Keratinocyte (primary cell): ENCODE measurements at regions not wholly inside any gene's neighbourhood (a gene's known extent, or its start where the extent isn't known, plus 50 kb on each side); places are given as distances from the start of the nearest gene placed in this dataset.
A peak's percentile ranks its signal among the peaks of the same experiment; 100 is the strongest.

Source experiments
- DNase-seq: peaks from one replicate; pipeline ENCODE4 v3.0.0-alpha.2; 2011; ENCODE audit warnings: low read depth, missing footprints, low spot score
- FAIRE-seq: peaks from 2 replicates; lab custom pipeline; 2011; peaks lifted over from hg19 to GRCh38; lab: Jason Lieb, UNC
- H2AFZ ChIP-seq: 2 replicates; pipeline ENCODE4 v1.6.0; 2012; ENCODE audit warnings: low read length, control low read depth, inconsistent platforms; ENCODE audit not compliant: control insufficient read depth
- H3K27ac ChIP-seq: 2 replicates; pipeline ENCODE4 v1.5.1; 2011; ENCODE audit warnings: low read length; ENCODE audit not compliant: control insufficient read depth, insufficient read depth
- H3K27me3 ChIP-seq: 3 replicates; pipeline ENCODE4 v1.6.0; 2011; ENCODE audit warnings: low read length; ENCODE audit not compliant: control insufficient read depth, insufficient read depth; ENCODE audit errors: extremely low read depth
- H3K36me3 ChIP-seq, 2 experiments: 2 replicates in 1 of 2; 3 replicates in 1 of 2; pipeline ENCODE4 v1.5.1; 2011; ENCODE audit warnings: low read length in 2 of 2, mild to moderate bottlenecking in 1 of 2; ENCODE audit not compliant: control insufficient read depth in 2 of 2, insufficient read depth in 2 of 2; ENCODE audit errors: extremely low read depth in 1 of 2
- H3K4me1 ChIP-seq: 3 replicates; pipeline ENCODE4 v1.5.1; 2011; ENCODE audit warnings: low read length; ENCODE audit not compliant: control insufficient read depth, insufficient read depth; ENCODE audit errors: extremely low read depth
- H3K4me2 ChIP-seq: 3 replicates; pipeline ENCODE4 v1.6.0; 2011; ENCODE audit warnings: low read depth, low read length; ENCODE audit not compliant: control insufficient read depth, insufficient read depth; ENCODE audit errors: extremely low read depth
- H3K4me3 ChIP-seq, 3 experiments: fragments of 200-600 bp in 1 of 3; sonication (generic) in 1 of 3; 2 replicates in 2 of 3; 3 replicates in 1 of 3; pipeline ENCODE4 v1.5.1; 2011 to 2016; ENCODE audit warnings: low read length in 3 of 3, mild to moderate bottlenecking in 3 of 3, control low read depth in 2 of 3, inconsistent platforms in 1 of 3, low read depth in 1 of 3, mixed read lengths in 1 of 3, mixed run types in 1 of 3, moderate library complexity in 1 of 3; ENCODE audit not compliant: control insufficient read depth in 2 of 3, insufficient read depth in 2 of 3; ENCODE audit errors: extremely low read depth in 1 of 3
- H3K79me2 ChIP-seq: 2 replicates; pipeline ENCODE4 v1.6.0; 2012; ENCODE audit warnings: low read length; ENCODE audit not compliant: control insufficient read depth, insufficient read depth
- H3K9ac ChIP-seq: 3 replicates; pipeline ENCODE4 v1.6.0; 2011; ENCODE audit warnings: low read length; ENCODE audit not compliant: control insufficient read depth, insufficient read depth; ENCODE audit errors: extremely low read depth
- H3K9me1 ChIP-seq: 3 replicates; pipeline ENCODE4 v1.6.0; 2011; ENCODE audit warnings: low read length; ENCODE audit not compliant: control insufficient read depth, insufficient read depth; ENCODE audit errors: extremely low read depth
- H3K9me3 ChIP-seq: 2 replicates; pipeline ENCODE4 v1.5.1; 2012; ENCODE audit warnings: low read depth, low read length; ENCODE audit not compliant: control insufficient read depth
- H4K20me1 ChIP-seq: 3 replicates; pipeline ENCODE4 v1.6.0; 2011; ENCODE audit warnings: low read length; ENCODE audit not compliant: control insufficient read depth, insufficient read depth; ENCODE audit errors: extremely low read depth
- CTCF ChIP-seq, 3 experiments: IDR thresholded peaks in 1 of 3; conservative IDR thresholded peaks in 1 of 3; optimal IDR thresholded peaks in 1 of 3; 2 replicates in 2 of 3; 3 replicates in 1 of 3; pipeline versions ENCODE3 to v1.5.1; 2011; ENCODE audit warnings: low read length in 3 of 3, mild to moderate bottlenecking in 3 of 3, moderate library complexity in 2 of 3, control low read depth in 1 of 3, inconsistent platforms in 1 of 3; ENCODE audit not compliant: insufficient read depth in 2 of 3; ENCODE audit errors: extremely low read depth in 1 of 3
- EZH2 ChIP-seq: IDR thresholded peaks from one replicate; pipeline ENCODE4 v1.6.1; 2012; ENCODE audit warnings: inconsistent platforms, mild to moderate bottlenecking, low read length, moderate library complexity
- dilution Hi-C: fragments of 300-500 bp; cut with MboI; formaldehyde crosslinking; loops from one replicate; pipeline ENCODE4 v1.7.0; 2020; ENCODE audit warnings: low sequenced_read_pairs; ENCODE audit not compliant: extremely low pct_ligation_motif_present

GRCh38 chr2:111226876-111227700 is 106.4 kb downstream of the BCL2L11 start:
- H3K27me3 ChIP-seq: no peaks in the 10 kb centered on the region
- FAIRE-seq (no peak), DNase-seq (no peak)
- no peak for TF ChIP-seq CTCF (optimal IDR thresholded peaks at IDR 0.05 in 1 of 3, IDR thresholded peaks at IDR 0.05 in 1 of 3, conservative IDR thresholded peaks at IDR 0.05 in 1 of 3; ENCODE audit: extremely low read depth in 1 of 3, insufficient read depth in 2 of 3, low read length in 3 of 3)
- no peak for TF ChIP-seq EZH2
- H3K36me3 ChIP-seq: no peaks in the 10 kb centered on the region
- no peak overlapping the region for H2AFZ ChIP-seq
- no peak overlapping the region for H3K9ac ChIP-seq
- dilution Hi-C loops: no loop called here
- no peaks in the 10 kb centered on the region for H4K20me1 ChIP-seq
- H3K4me2 ChIP-seq: no peak overlapping the region
- H3K27ac ChIP-seq: no peak overlapping the region
- H3K79me2 ChIP-seq: no peaks in the 10 kb centered on the region
- no peaks in the 10 kb centered on the region for H3K9me3 ChIP-seq
- peak overlapping the region in 1 of 3 experiments; percentile 13 for H3K4me3 ChIP-seq
- H3K4me1 ChIP-seq: peaks cover 19% of the 10 kb centered on the region
- H3K9me1 ChIP-seq: no peaks in the 10 kb centered on the region

- no peaks in the 10 kb centered on the region for H3K79me2 ChIP-seq
- no peak for DNase-seq
Observed at GRCh38 chr2:111227716-111228141, 107.0 kb downstream of the BCL2L11 start.

More at GRCh38 chr2:111227716-111228141, 107.0 kb downstream of the BCL2L11 start:
- Histone ChIP-seq H3K9me1 (no peaks in the 10 kb centered on the region), H3K4me2 (no peak overlapping the region), H3K36me3 (no peaks in the 10 kb centered on the region), H3K27ac (no peak overlapping the region), H3K4me3 (peak overlapping the region in 1 of 3 experiments; percentile 13), H2AFZ (no peak overlapping the region), H3K9me3 (no peaks in the 10 kb centered on the region), H3K27me3 (no peaks in the 10 kb centered on the region), H3K4me1 (peaks cover 19% of the 10 kb centered on the region), H4K20me1 (no peaks in the 10 kb centered on the region), H3K9ac (no peak overlapping the region)
- TF ChIP-seq CTCF (optimal IDR thresholded peaks at IDR 0.05 in 1 of 3, IDR thresholded peaks at IDR 0.05 in 1 of 3, conservative IDR thresholded peaks at IDR 0.05 in 1 of 3; ENCODE audit: extremely low read depth in 1 of 3, insufficient read depth in 2 of 3, low read length in 3 of 3) (no peak), EZH2 (no peak)
- dilution Hi-C loops: no loop called here
- peak; percentile 70 for FAIRE-seq
